ENCODE measurements at regions not wholly inside any gene's neighbourhood (a gene's known extent, or its start where the extent isn't known, plus 50 kb on each side); places are given as distances from the start of the nearest gene placed in this dataset.

GRCh38 chr14:56905282-56905681 is 95.0 kb upstream of the OTX2 start:
- TF ChIP-seq, protein P1, sequence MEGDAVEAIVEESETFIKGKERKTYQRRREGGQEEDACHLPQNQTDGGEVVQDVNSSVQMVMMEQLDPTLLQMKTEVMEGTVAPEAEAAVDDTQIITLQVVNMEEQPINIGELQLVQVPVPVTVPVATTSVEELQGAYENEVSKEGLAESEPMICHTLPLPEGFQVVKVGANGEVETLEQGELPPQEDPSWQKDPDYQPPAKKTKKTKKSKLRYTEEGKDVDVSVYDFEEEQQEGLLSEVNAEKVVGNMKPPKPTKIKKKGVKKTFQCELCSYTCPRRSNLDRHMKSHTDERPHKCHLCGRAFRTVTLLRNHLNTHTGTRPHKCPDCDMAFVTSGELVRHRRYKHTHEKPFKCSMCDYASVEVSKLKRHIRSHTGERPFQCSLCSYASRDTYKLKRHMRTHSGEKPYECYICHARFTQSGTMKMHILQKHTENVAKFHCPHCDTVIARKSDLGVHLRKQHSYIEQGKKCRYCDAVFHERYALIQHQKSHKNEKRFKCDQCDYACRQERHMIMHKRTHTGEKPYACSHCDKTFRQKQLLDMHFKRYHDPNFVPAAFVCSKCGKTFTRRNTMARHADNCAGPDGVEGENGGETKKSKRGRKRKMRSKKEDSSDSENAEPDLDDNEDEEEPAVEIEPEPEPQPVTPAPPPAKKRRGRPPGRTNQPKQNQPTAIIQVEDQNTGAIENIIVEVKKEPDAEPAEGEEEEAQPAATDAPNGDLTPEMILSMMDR (IDR thresholded peaks at IDR 0.05; ENCODE audit: insufficient read depth, low read depth, low read length) = no peak
- Histone ChIP-seq H3K36me3 (ENCODE audit: control insufficient read depth, insufficient read depth, low read length) (no peaks in the 10 kb centered on the region), H3K4me3 (ENCODE audit: low read depth, low read length) (no peak overlapping the region), H3K27me3 (ENCODE audit: control insufficient read depth, insufficient read depth, low read length) (no peaks in the 10 kb centered on the region)
- DNase-seq (ENCODE audit: low read depth) = no peak
- CTCF ChIA-PET = no interaction called here
- POLR2A ChIA-PET = no interaction called here

GRCh38 chr14:56903304-56903969 is 93.2 kb upstream of the OTX2 start:
- DNase-seq (ENCODE audit: low read depth) = no peak
- ChIA-PET CTCF (interaction anchor here (0.6 kb wide), 1 partner anchor 192 kb away, joined by 3 read pairs; no protein-coding TSS in a partner anchor), POLR2A (no interaction called here)
- Histone ChIP-seq H3K36me3 (ENCODE audit: control insufficient read depth, insufficient read depth, low read length) (no peaks in the 10 kb centered on the region), H3K27me3 (ENCODE audit: control insufficient read depth, insufficient read depth, low read length) (no peaks in the 10 kb centered on the region), H3K4me3 (ENCODE audit: low read depth, low read length) (no peak overlapping the region)
- TF ChIP-seq, protein P1 (IDR thresholded peaks at IDR 0.05; ENCODE audit: insufficient read depth, low read depth, low read length) = no peak

- no peak for DNase-seq (ENCODE audit: low read depth)
- ChIA-PET POLR2A (no interaction called here), CTCF (no interaction called here)
- Histone ChIP-seq H3K27me3 (ENCODE audit: control insufficient read depth, insufficient read depth, low read length) (no peaks in the 10 kb centered on the region), H3K36me3 (ENCODE audit: control insufficient read depth, insufficient read depth, low read length) (no peaks in the 10 kb centered on the region), H3K4me3 (ENCODE audit: low read depth, low read length) (no peak overlapping the region)
- TF ChIP-seq, protein P1 (IDR thresholded peaks at IDR 0.05; ENCODE audit: insufficient read depth, low read depth, low read length) = no peak
These were observed 92.1 kb upstream of the OTX2 start for GRCh38 chr14:56902385-56902784.

DNA sequence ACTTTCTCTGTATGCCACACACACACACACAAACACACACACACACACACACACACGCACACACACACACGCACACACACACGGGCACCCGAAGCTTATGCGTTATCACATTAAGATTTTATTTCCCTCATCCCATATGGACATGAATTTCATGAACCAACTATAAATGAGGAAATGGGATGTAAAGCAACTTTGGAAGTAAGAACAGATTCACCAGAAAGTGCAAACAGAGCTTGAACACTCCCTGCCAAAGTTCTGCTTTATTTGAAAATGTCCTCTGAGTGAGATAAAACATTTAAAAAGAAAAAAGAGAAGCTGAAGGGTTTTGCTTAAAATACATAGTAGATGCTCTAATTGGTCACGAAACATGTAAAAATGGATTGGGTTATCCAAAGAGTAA is 90.4 kb upstream of the OTX2 start:
- DNase-seq (ENCODE audit: low read depth) = no peak
- H3K36me3 ChIP-seq (ENCODE audit: control insufficient read depth, insufficient read depth, low read length) = no peaks in the 10 kb centered on the region
- H3K4me3 ChIP-seq (ENCODE audit: low read depth, low read length) = no peak overlapping the region
- CTCF ChIA-PET = no interaction called here
- H3K27me3 ChIP-seq (ENCODE audit: control insufficient read depth, insufficient read depth, low read length) = no peaks in the 10 kb centered on the region
- POLR2A ChIA-PET = no interaction called here
- TF ChIP-seq, protein P1 (IDR thresholded peaks at IDR 0.05; ENCODE audit: insufficient read depth, low read depth, low read length) = no peak

DNA sequence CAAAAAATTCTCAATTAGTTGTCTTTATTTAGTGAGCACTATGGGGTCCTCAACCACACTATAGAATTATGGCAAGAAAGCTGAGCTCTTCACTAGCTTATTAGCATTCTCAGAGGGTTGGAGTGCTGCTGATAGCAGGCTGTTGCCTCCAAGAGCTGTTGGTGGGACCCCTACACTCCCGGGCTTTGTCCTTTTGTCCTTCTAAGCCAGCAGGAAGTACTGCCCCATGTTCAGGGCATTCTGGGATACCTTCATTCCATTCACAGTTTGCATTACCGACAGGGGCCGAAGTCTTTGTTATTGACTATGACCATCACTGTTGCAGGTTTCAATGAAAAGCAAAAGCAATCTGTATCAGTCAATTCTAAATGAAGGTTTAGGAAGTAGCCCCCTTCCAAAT is 89.5 kb upstream of the OTX2 start:
- DNase-seq (ENCODE audit: low read depth) = no peak
- CTCF ChIA-PET = no interaction called here

More for the DNA sequence above, 89.5 kb upstream of the OTX2 start:
- POLR2A ChIA-PET = no interaction called here
- Histone ChIP-seq H3K4me3 (ENCODE audit: low read depth, low read length) (no peak overlapping the region), H3K36me3 (ENCODE audit: control insufficient read depth, insufficient read depth, low read length) (no peaks in the 10 kb centered on the region), H3K27me3 (ENCODE audit: control insufficient read depth, insufficient read depth, low read length) (no peaks in the 10 kb centered on the region)
- TF ChIP-seq, protein P1 (IDR thresholded peaks at IDR 0.05; ENCODE audit: insufficient read depth, low read depth, low read length) = no peak

Data from BJ (cell line).